ENCODE measurements at regions not wholly inside any gene's neighbourhood (a gene's known extent, or its start where the extent isn't known, plus 50 kb on each side); places are given as distances from the start of the nearest gene placed in this dataset.

GRCh38 chr4:27619435-27619834 is 758.8 kb downstream of the STIM2 start:
- no peak for DNase-seq (ENCODE audit: extremely low spot score)
- ChIA-PET POLR2A (no interaction called here), CTCF (no interaction called here)
- no peak for TF ChIP-seq SUZ12 (IDR thresholded peaks at IDR 0.05)

GRCh38 chr4:27620886-27621285 is 760.2 kb downstream of the STIM2 start:
- no peak for TF ChIP-seq FOXM1 (IDR thresholded peaks at IDR 0.05; ENCODE audit: borderline replicate concordance)
- no peak for DNase-seq (ENCODE audit: extremely low spot score)
- ChIA-PET CTCF (interaction anchor here (0.5 kb wide), 1 partner anchor 631 kb away, joined by 3 read pairs; no protein-coding TSS in a partner anchor), POLR2A (no interaction called here)

GRCh38 chr4:27624749-27625148 is 764.1 kb downstream of the STIM2 start:
- ChIA-PET POLR2A (no interaction called here), CTCF (no interaction called here)
- DNase-seq (ENCODE audit: extremely low spot score), result no peak
- no peak for TF ChIP-seq HDGF (IDR thresholded peaks at IDR 0.05; ENCODE audit: borderline replicate concordance)

GRCh38 chr4:27628609-27629008 is 768.0 kb downstream of the STIM2 start:
- TF ChIP-seq TARDBP (IDR thresholded peaks at IDR 0.05) (no peak), L3MBTL2 (conservative IDR thresholded peaks at IDR 0.05) (no peak), LEF1 (IDR thresholded peaks at IDR 0.05; ENCODE audit: borderline replicate concordance) (no peak), NFRKB (IDR thresholded peaks at IDR 0.05) (no peak), FOXM1 (IDR thresholded peaks at IDR 0.05; ENCODE audit: borderline replicate concordance) (no peak)
- ChIA-PET CTCF (no interaction called here), POLR2A (no interaction called here)
- DNase-seq (ENCODE audit: extremely low spot score), result no peak

- no peak for DNase-seq (ENCODE audit: extremely low spot score)
- ChIA-PET CTCF (no interaction called here), POLR2A (no interaction called here)
- no peak for TF ChIP-seq FOXA1 (IDR thresholded peaks at IDR 0.05)
Measured at GRCh38 chr4:27629532-27630225, 769.0 kb downstream of the STIM2 start.

- ChIA-PET POLR2A (no interaction called here), CTCF (no interaction called here)
- DNase-seq (ENCODE audit: extremely low spot score), result no peak
- no peak for TF ChIP-seq TARDBP (IDR thresholded peaks at IDR 0.05)
- TF ChIP-seq L3MBTL2 (conservative IDR thresholded peaks at IDR 0.05), result no peak
- no peak for TF ChIP-seq ELF4 (IDR thresholded peaks at IDR 0.05)
- no peak for TF ChIP-seq SP1 (IDR thresholded peaks at IDR 0.05)
- no peak for TF ChIP-seq ARNT (IDR thresholded peaks at IDR 0.05)
- no peak for TF ChIP-seq SUZ12 (IDR thresholded peaks at IDR 0.05)
- no peak for TF ChIP-seq ZNF384 (IDR thresholded peaks at IDR 0.05)
- no peak for TF ChIP-seq LEF1 (IDR thresholded peaks at IDR 0.05; ENCODE audit: borderline replicate concordance)
- no peak for TF ChIP-seq FOXA1 (IDR thresholded peaks at IDR 0.05)
- TF ChIP-seq FOXK2 (IDR thresholded peaks at IDR 0.05), result no peak
- no peak for TF ChIP-seq NFRKB (IDR thresholded peaks at IDR 0.05)
- no peak for TF ChIP-seq PKNOX1 (IDR thresholded peaks at IDR 0.05)
- TF ChIP-seq CTBP1 (IDR thresholded peaks at IDR 0.05; ENCODE audit: borderline replicate concordance), result no peak
- TF ChIP-seq FOXM1 (IDR thresholded peaks at IDR 0.05; ENCODE audit: borderline replicate concordance), result no peak
- TF ChIP-seq HDGF (IDR thresholded peaks at IDR 0.05; ENCODE audit: borderline replicate concordance), result no peak
- TF ChIP-seq BHLHE40 (IDR thresholded peaks at IDR 0.05; ENCODE audit: borderline replicate concordance), result no peak
Measured at GRCh38 chr4:27635936-27636913, 775.6 kb downstream of the STIM2 start.

GRCh38 chr4:27638163-27638915 is 777.7 kb downstream of the STIM2 start:
- TF ChIP-seq L3MBTL2 (conservative IDR thresholded peaks at IDR 0.05), result no peak
- no peak for TF ChIP-seq HDGF (IDR thresholded peaks at IDR 0.05; ENCODE audit: borderline replicate concordance)
- TF ChIP-seq ARNT (IDR thresholded peaks at IDR 0.05), result no peak
- no peak for TF ChIP-seq ELF4 (IDR thresholded peaks at IDR 0.05)
- no peak for TF ChIP-seq BHLHE40 (IDR thresholded peaks at IDR 0.05; ENCODE audit: borderline replicate concordance)
- TF ChIP-seq NFRKB (IDR thresholded peaks at IDR 0.05), result no peak
- TF ChIP-seq SP1 (IDR thresholded peaks at IDR 0.05), result no peak
- TF ChIP-seq FOXK2 (IDR thresholded peaks at IDR 0.05), result no peak
- no peak for TF ChIP-seq FOXA1 (IDR thresholded peaks at IDR 0.05)
- no peak for TF ChIP-seq FOXM1 (IDR thresholded peaks at IDR 0.05; ENCODE audit: borderline replicate concordance)
- TF ChIP-seq CTBP1 (IDR thresholded peaks at IDR 0.05; ENCODE audit: borderline replicate concordance), result no peak
- ChIA-PET CTCF (no interaction called here), POLR2A (no interaction called here)
- no peak for DNase-seq (ENCODE audit: extremely low spot score)

- POLR2A ChIA-PET, result no interaction called here
Measured at GRCh38 chr4:27643101-27643500, 782.5 kb downstream of the STIM2 start.

More at GRCh38 chr4:27643101-27643500, 782.5 kb downstream of the STIM2 start:
- no peak for TF ChIP-seq LEF1 (IDR thresholded peaks at IDR 0.05; ENCODE audit: borderline replicate concordance)
- no peak for TF ChIP-seq ARNT (IDR thresholded peaks at IDR 0.05)
- TF ChIP-seq FOXM1 (IDR thresholded peaks at IDR 0.05; ENCODE audit: borderline replicate concordance), result no peak
- TF ChIP-seq CTBP1 (IDR thresholded peaks at IDR 0.05; ENCODE audit: borderline replicate concordance), result no peak
- no peak for TF ChIP-seq FOXK2 (IDR thresholded peaks at IDR 0.05)
- TF ChIP-seq BHLHE40 (IDR thresholded peaks at IDR 0.05; ENCODE audit: borderline replicate concordance), result no peak
- TF ChIP-seq TARDBP (IDR thresholded peaks at IDR 0.05), result no peak
- TF ChIP-seq ELF4 (IDR thresholded peaks at IDR 0.05), result no peak
- no peak for TF ChIP-seq SP1 (IDR thresholded peaks at IDR 0.05)
- TF ChIP-seq ZNF384 (IDR thresholded peaks at IDR 0.05), result no peak
- TF ChIP-seq PKNOX1 (IDR thresholded peaks at IDR 0.05), result no peak
- no peak for TF ChIP-seq SUZ12 (IDR thresholded peaks at IDR 0.05)
- no peak for TF ChIP-seq L3MBTL2 (conservative IDR thresholded peaks at IDR 0.05)
- TF ChIP-seq FOXA1 (IDR thresholded peaks at IDR 0.05), result no peak
- TF ChIP-seq HDGF (IDR thresholded peaks at IDR 0.05; ENCODE audit: borderline replicate concordance), result no peak
- no peak for TF ChIP-seq NFRKB (IDR thresholded peaks at IDR 0.05)
- DNase-seq (ENCODE audit: extremely low spot score), result no peak
- CTCF ChIA-PET, result no interaction called here

All from HEK293T (cell line).